Stomach (tissue), 4 donors: ENCODE measurements at regions not wholly inside any gene's neighbourhood (a gene's known extent, or its start where the extent isn't known, plus 50 kb on each side); places are given as distances from the start of the nearest gene placed in this dataset.

Experiments used
- POLR2A ChIP-seq, 4 donors: fragments of 450-650 bp; IDR thresholded peaks; one replicate each; pipeline ENCODE4 v1.6.1; 2016; ENCODE audit warnings: antibody characterized with exemption in 4 of 4, control low read depth in 2 of 4, mild to moderate bottlenecking in 1 of 4, moderate library complexity in 1 of 4
- TF ChIP-seq, protein P1 (sequence below), 7 experiments: fragments of 450-650 bp in 4 of 7; fragments of 200-600 bp in 3 of 7; sonication (generic) in 3 of 7; IDR thresholded peaks; one replicate each; pipeline ENCODE4 v1.5.1; 2016 to 2019; ENCODE audit warnings: antibody characterized with exemption in 7 of 7, control low read depth in 2 of 7, mild to moderate bottlenecking in 1 of 7

DNA sequence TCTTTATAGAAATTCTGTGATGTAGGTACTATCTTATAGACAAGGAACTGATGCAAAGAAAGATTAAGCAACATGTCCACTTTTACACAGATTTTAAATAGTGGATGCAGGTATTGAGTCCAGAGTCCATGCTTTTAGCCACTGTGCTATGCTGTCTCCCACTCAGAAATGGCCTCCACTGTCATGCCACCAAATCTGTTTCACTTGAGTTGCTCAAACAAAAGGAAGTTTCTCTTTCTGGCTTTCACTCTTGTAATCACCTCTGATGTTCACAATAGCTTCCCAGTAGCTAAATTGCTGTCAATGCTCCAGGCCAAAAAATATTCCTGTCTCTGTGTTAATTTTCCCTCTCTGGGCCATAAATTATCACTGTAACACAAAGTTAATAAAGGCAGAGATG lies 77.0 kb upstream of the RASA1 start:
- TF ChIP-seq, protein P1, sequence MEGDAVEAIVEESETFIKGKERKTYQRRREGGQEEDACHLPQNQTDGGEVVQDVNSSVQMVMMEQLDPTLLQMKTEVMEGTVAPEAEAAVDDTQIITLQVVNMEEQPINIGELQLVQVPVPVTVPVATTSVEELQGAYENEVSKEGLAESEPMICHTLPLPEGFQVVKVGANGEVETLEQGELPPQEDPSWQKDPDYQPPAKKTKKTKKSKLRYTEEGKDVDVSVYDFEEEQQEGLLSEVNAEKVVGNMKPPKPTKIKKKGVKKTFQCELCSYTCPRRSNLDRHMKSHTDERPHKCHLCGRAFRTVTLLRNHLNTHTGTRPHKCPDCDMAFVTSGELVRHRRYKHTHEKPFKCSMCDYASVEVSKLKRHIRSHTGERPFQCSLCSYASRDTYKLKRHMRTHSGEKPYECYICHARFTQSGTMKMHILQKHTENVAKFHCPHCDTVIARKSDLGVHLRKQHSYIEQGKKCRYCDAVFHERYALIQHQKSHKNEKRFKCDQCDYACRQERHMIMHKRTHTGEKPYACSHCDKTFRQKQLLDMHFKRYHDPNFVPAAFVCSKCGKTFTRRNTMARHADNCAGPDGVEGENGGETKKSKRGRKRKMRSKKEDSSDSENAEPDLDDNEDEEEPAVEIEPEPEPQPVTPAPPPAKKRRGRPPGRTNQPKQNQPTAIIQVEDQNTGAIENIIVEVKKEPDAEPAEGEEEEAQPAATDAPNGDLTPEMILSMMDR (IDR thresholded peaks at IDR 0.05): no peak
- no peak for TF ChIP-seq POLR2A (IDR thresholded peaks at IDR 0.05)
